ENCODE measurements at regions not wholly inside any gene's neighbourhood (a gene's known extent, or its start where the extent isn't known, plus 50 kb on each side); places are given as distances from the start of the nearest gene placed in this dataset.

GRCh38 chr7:156058248-156058647, 246.0 kb upstream of the SHH start:
- H3K4me1 ChIP-seq (ENCODE audit: control insufficient read depth, low read length), result no peaks in the 10 kb centered on the region
- no peaks in the 10 kb centered on the region for H3K9me2 ChIP-seq (replicated peaks; ENCODE audit: control insufficient read depth, low read length)
- TF ChIP-seq CTCF (IDR thresholded peaks at IDR 0.05; ENCODE audit: low read depth, low read length, poor library complexity, severe bottlenecking), result no peak
- TF ChIP-seq EZH2phosphoT487 (IDR thresholded peaks at IDR 0.05; ENCODE audit: borderline replicate concordance, low read length), result no peak
- H3K4me3 ChIP-seq (ENCODE audit: low read length), result no peak overlapping the region
- H3K27ac ChIP-seq (ENCODE audit: low read depth, low read length), result no peak overlapping the region
- H3K4me2 ChIP-seq (ENCODE audit: low read length), result no peak overlapping the region
- no peaks in the 10 kb centered on the region for H4K20me1 ChIP-seq (ENCODE audit: control insufficient read depth, insufficient read depth, low read depth, low read length)
- H3K36me3 ChIP-seq (ENCODE audit: control insufficient read depth, low read length), result no peaks in the 10 kb centered on the region
- peaks cover 19% of the 10 kb centered on the region; the same call in 1 of the 2 replicates for H3K9me3 ChIP-seq (ENCODE audit: control insufficient read depth, insufficient read depth, low read length)
- no peaks in the 10 kb centered on the region for H3K27me3 ChIP-seq (ENCODE audit: control insufficient read depth, low read length)
- no peaks in the 10 kb centered on the region for H3K79me2 ChIP-seq (ENCODE audit: control insufficient read depth, low read length)
- no peaks in the 10 kb centered on the region for H3F3A ChIP-seq (ENCODE audit: control insufficient read depth, insufficient read depth)

- H3K36me3 ChIP-seq (ENCODE audit: control insufficient read depth, low read length), result no peaks in the 10 kb centered on the region
- H3K4me1 ChIP-seq (ENCODE audit: control insufficient read depth, low read length), result no peaks in the 10 kb centered on the region
- no peak overlapping the region for H3K4me3 ChIP-seq (ENCODE audit: low read length)
- H3K27ac ChIP-seq (ENCODE audit: low read depth, low read length), result no peak overlapping the region
- H3K9me3 ChIP-seq (ENCODE audit: control insufficient read depth, insufficient read depth, low read length), result peaks cover 10% of the 10 kb centered on the region; the same call in 1 of the 2 replicates
- no peaks in the 10 kb centered on the region for H3K9me2 ChIP-seq (replicated peaks; ENCODE audit: control insufficient read depth, low read length)
- TF ChIP-seq EZH2phosphoT487 (IDR thresholded peaks at IDR 0.05; ENCODE audit: borderline replicate concordance, low read length) (no peak), CTCF (IDR thresholded peaks at IDR 0.05; ENCODE audit: low read depth, low read length, poor library complexity, severe bottlenecking) (no peak)
- no peak overlapping the region for H3K4me2 ChIP-seq (ENCODE audit: low read length)
- no peaks in the 10 kb centered on the region for H3F3A ChIP-seq (ENCODE audit: control insufficient read depth, insufficient read depth)
- no peaks in the 10 kb centered on the region for H3K79me2 ChIP-seq (ENCODE audit: control insufficient read depth, low read length)
- no peaks in the 10 kb centered on the region for H3K27me3 ChIP-seq (ENCODE audit: control insufficient read depth, low read length)
- no peaks in the 10 kb centered on the region for H4K20me1 ChIP-seq (ENCODE audit: control insufficient read depth, insufficient read depth, low read depth, low read length)
These were observed 244.3 kb upstream of the SHH start for GRCh38 chr7:156056534-156056933.

GRCh38 chr7:156055206-156055822, 243.1 kb upstream of the SHH start:
- Histone ChIP-seq H3K9me2 (replicated peaks; ENCODE audit: control insufficient read depth, low read length) (no peaks in the 10 kb centered on the region), H3K4me3 (ENCODE audit: low read length) (no peak overlapping the region), H3K9me3 (ENCODE audit: control insufficient read depth, insufficient read depth, low read length) (no peaks in the 10 kb centered on the region), H3K27me3 (ENCODE audit: control insufficient read depth, low read length) (no peaks in the 10 kb centered on the region), H3K4me2 (ENCODE audit: low read length) (no peak overlapping the region), H4K20me1 (ENCODE audit: control insufficient read depth, insufficient read depth, low read depth, low read length) (no peaks in the 10 kb centered on the region), H3K36me3 (ENCODE audit: control insufficient read depth, low read length) (no peaks in the 10 kb centered on the region), H3K4me1 (ENCODE audit: control insufficient read depth, low read length) (no peaks in the 10 kb centered on the region), H3F3A (ENCODE audit: control insufficient read depth, insufficient read depth) (no peaks in the 10 kb centered on the region), H3K27ac (ENCODE audit: low read depth, low read length) (no peak overlapping the region), H3K79me2 (ENCODE audit: control insufficient read depth, low read length) (no peaks in the 10 kb centered on the region)
- TF ChIP-seq EZH2phosphoT487 (IDR thresholded peaks at IDR 0.05; ENCODE audit: borderline replicate concordance, low read length) (no peak), CTCF (IDR thresholded peaks at IDR 0.05; ENCODE audit: low read depth, low read length, poor library complexity, severe bottlenecking) (no peak)

All from DOHH2 (cell line).